AG04450 (cell line): ENCODE measurements at regions not wholly inside any gene's neighbourhood (a gene's known extent, or its start where the extent isn't known, plus 50 kb on each side); places are given as distances from the start of the nearest gene placed in this dataset.

Experiments used
- CTCF ChIA-PET: fragments of 300-600, 350-600 bp; formaldehyde crosslinking; extraction: SDS; loops from one replicate; lab custom pipeline; 2022; ENCODE audit warnings: antibody characterized with exemption, inconsistent platforms; lab: Charles Lee
- POLR2A ChIA-PET: fragments of 350-600 bp; formaldehyde crosslinking; extraction: SDS; loops from one replicate; lab custom pipeline; 2021; ENCODE audit warnings: antibody characterized with exemption, inconsistent platforms; lab: Yijun Ruan, JAX
- DNase-seq: peaks from one replicate; pipeline ENCODE4 v3.0.0-alpha.2; 2011; ENCODE audit warnings: low read depth, low spot score
- H3K27ac ChIP-seq: one replicate; pipeline ENCODE4 v1.5.1; 2012; ENCODE audit warnings: low read depth, low read length, control low read depth
- H3K27me3 ChIP-seq: one replicate; pipeline ENCODE4 v1.6.0; 2012; ENCODE audit warnings: low read length; ENCODE audit not compliant: control insufficient read depth, insufficient read depth
- H3K4me3 ChIP-seq: 2 replicates; pipeline ENCODE4 v1.5.1; 2011; ENCODE audit warnings: mild to moderate bottlenecking, low read depth, low read length, control low read depth
- H3K9me3 ChIP-seq: 2 replicates; pipeline ENCODE4 v1.5.1; 2012; ENCODE audit warnings: low read length; ENCODE audit not compliant: control insufficient read depth, insufficient read depth
- TF ChIP-seq, protein P1 (sequence below): IDR thresholded peaks from 2 replicates; pipeline ENCODE4 v1.5.1; 2011; ENCODE audit warnings: low read depth, low read length, control low read depth, inconsistent platforms

DNA sequence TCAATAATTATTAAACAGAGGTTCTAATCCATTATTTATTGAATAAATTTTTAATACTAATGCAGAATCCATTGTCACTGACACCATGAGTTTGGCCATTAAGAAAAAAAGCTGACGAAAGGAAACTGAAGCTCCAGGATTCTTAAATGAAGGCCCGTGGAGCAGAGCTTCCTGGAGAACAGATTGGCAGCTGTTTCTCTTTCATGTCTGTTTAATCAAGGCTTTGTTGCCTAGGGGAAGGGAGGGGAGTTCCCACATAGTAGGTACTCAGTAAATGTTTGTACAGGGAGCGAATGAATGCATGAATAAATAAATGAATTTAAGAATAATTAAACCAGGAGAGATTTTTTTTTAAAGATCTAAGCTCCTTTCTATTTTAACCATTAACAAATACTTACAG is 315.1 kb upstream of the KLHL29 start:
- CTCF ChIA-PET: no interaction called here
- TF ChIP-seq, protein P1, sequence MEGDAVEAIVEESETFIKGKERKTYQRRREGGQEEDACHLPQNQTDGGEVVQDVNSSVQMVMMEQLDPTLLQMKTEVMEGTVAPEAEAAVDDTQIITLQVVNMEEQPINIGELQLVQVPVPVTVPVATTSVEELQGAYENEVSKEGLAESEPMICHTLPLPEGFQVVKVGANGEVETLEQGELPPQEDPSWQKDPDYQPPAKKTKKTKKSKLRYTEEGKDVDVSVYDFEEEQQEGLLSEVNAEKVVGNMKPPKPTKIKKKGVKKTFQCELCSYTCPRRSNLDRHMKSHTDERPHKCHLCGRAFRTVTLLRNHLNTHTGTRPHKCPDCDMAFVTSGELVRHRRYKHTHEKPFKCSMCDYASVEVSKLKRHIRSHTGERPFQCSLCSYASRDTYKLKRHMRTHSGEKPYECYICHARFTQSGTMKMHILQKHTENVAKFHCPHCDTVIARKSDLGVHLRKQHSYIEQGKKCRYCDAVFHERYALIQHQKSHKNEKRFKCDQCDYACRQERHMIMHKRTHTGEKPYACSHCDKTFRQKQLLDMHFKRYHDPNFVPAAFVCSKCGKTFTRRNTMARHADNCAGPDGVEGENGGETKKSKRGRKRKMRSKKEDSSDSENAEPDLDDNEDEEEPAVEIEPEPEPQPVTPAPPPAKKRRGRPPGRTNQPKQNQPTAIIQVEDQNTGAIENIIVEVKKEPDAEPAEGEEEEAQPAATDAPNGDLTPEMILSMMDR: no peak
- DNase-seq: no peak
- POLR2A ChIA-PET: no interaction called here
- no peak overlapping the region for H3K4me3 ChIP-seq
- no peaks in the 10 kb centered on the region for H3K27me3 ChIP-seq
- H3K27ac ChIP-seq: no peak overlapping the region
- peaks cover 8% of the 10 kb centered on the region for H3K9me3 ChIP-seq

DNA sequence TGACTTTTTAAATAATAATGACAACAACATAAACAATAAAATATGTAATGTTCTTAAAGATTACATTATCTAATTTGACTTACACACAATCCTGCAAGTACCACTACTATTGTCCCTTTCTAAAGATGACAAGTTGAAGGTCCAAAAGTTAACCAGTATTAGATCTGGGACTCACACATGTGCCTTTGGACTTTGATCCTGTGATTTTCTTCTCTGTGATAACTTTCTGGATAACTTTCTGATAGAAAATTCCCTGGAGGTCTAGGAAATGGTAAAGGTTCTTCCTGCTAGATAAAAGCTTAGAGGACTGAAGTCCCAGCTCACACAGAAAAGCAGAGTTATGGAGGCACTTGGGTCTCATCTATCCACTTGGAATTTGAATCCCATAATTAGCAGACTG is 311.9 kb upstream of the KLHL29 start:
- Histone ChIP-seq H3K27me3 (no peaks in the 10 kb centered on the region), H3K27ac (no peak overlapping the region), H3K4me3 (no peak overlapping the region), H3K9me3 (peaks cover 8% of the 10 kb centered on the region)
- no peak for DNase-seq
- CTCF ChIA-PET: no interaction called here
- TF ChIP-seq, protein P1: no peak
- POLR2A ChIA-PET: no interaction called here

DNA sequence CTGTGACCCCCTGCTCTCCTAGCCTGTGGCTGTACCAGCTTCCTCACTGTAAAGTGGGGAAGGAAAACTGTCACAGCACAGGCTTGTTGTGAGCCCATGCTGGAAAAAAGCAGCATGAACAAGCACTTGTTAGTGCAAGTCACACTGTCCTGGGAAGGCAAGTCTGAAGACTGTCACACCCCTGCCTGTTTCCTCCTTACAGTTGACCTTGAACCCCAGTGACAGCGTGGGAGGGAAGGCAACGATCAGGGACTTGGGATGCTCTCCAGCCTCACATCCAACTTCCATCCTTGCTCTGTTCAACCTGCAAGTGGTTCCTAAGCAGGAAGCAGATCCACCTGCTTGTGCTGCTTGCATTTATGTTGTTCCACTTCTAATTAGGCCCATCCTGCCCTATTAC is 311.3 kb upstream of the KLHL29 start:
- no peaks in the 10 kb centered on the region for H3K27me3 ChIP-seq
- TF ChIP-seq, protein P1: no peak
- H3K27ac ChIP-seq: no peak overlapping the region
- H3K4me3 ChIP-seq: no peak overlapping the region
- DNase-seq: no peak
- peaks cover 5% of the 10 kb centered on the region for H3K9me3 ChIP-seq
- ChIA-PET CTCF (no interaction called here), POLR2A (no interaction called here)

DNA sequence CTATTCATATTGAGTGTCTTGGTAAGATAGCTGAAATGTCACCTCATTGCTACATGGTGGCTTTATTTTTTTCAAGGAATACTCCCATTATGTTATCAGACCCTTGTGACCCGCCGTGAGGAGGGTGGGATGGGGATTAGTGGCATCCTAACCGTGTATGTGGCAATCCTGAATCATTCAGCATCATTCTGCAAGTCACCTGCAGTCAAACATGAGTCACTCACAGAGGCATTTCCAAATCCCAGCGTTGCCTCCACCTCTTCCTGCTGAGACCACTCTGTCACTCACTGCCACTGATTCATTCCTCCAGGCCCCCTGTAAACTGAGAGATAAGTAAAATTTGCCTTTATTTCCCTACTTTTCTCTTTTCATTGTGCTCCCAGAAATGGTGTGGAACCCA is 307.4 kb upstream of the KLHL29 start:
- Histone ChIP-seq H3K27me3 (no peaks in the 10 kb centered on the region), H3K27ac (no peak overlapping the region), H3K4me3 (no peak overlapping the region), H3K9me3 (no peaks in the 10 kb centered on the region)
- no peak for DNase-seq
- POLR2A ChIA-PET: no interaction called here
- TF ChIP-seq, protein P1: no peak
- CTCF ChIA-PET: no interaction called here

DNA sequence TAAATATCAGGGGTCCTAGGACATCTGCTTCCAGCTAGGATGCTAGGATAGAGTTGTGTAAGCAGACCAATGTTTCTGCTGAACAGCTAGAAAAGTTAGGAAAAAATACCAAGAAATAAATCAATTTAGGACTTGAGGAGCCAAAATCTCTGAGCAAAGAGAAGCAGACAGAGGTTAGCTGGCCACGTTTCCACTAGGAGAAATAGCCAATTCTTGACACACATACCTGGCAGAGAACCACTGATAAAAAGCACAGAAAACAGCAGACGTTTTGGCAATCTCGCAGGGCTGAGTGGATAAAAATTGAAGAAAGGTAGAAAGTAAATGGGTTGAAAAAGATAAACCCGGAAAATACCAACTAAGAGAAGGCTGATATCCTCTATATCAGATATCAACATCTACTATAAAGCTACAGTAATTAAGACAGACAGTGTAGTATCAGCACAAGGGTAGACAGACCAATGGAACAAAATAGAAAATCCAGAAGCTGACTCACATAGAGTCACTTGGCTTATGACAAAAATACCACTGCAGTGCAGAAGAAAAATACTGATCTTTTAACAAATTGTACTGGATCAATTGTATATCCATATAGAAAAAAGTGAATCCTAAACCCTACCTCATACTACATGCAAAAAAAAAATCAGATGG is 306.1 kb upstream of the KLHL29 start:
- TF ChIP-seq, protein P1: no peak
- no peak for DNase-seq
- no peak overlapping the region for H3K27ac ChIP-seq
- POLR2A ChIA-PET: no interaction called here
- no peak overlapping the region for H3K4me3 ChIP-seq
- H3K9me3 ChIP-seq: no peaks in the 10 kb centered on the region
- CTCF ChIA-PET: no interaction called here
- no peaks in the 10 kb centered on the region for H3K27me3 ChIP-seq
